Lung (tissue), 11 donors: ENCODE measurements at regions not wholly inside any gene's neighbourhood (a gene's known extent, or its start where the extent isn't known, plus 50 kb on each side); places are given as distances from the start of the nearest gene placed in this dataset.

ENCODE experiments used
- ATAC-seq: fragments of 200-7000 bp; cut with Tn5 transposase; one replicate; pipeline ENCODE4 v1.9.1; 2020; ENCODE audit warnings: moderate number of reproducible peaks; ENCODE audit not compliant: insufficient read depth, low FRiP score
- DNase-seq, 3 donors: peaks; one replicate each; pipeline ENCODE4 v3.0.0-alpha.2; 2013 to 2017
- H3K27ac ChIP-seq, 2 donors: one replicate each; pipeline ENCODE4 v1.5.1; 2013; ENCODE audit warnings: mild to moderate bottlenecking in 2 of 2, moderate library complexity in 2 of 2, control low read depth in 1 of 2, inconsistent platforms in 1 of 2, low read depth in 1 of 2, low read length in 1 of 2
- H3K27me3 ChIP-seq, 3 donors: one replicate each; pipeline ENCODE4 v1.5.1; 2013; ENCODE audit warnings: low read length in 2 of 3; ENCODE audit not compliant: control insufficient read depth in 3 of 3, insufficient read depth in 3 of 3
- H3K36me3 ChIP-seq, 4 donors: one replicate each; pipeline ENCODE4 v1.5.1; 2013; ENCODE audit warnings: low read length in 4 of 4, mild to moderate bottlenecking in 1 of 4, moderate library complexity in 1 of 4; ENCODE audit not compliant: control insufficient read depth in 4 of 4, insufficient read depth in 4 of 4
- H3K4me1 ChIP-seq, 5 donors: one replicate each; pipeline ENCODE4 v1.5.1; 2013; ENCODE audit warnings: low read length in 5 of 5, mild to moderate bottlenecking in 2 of 5, moderate library complexity in 1 of 5; ENCODE audit not compliant: control insufficient read depth in 5 of 5, insufficient read depth in 5 of 5
- H3K4me3 ChIP-seq: one replicate; pipeline ENCODE4 v1.5.1; 2013; ENCODE audit warnings: mild to moderate bottlenecking, control low read depth, moderate library complexity
- H3K9ac ChIP-seq, 2 donors: one replicate each; pipeline ENCODE4 v1.5.1; 2013; ENCODE audit warnings: low read length in 2 of 2, control low read depth in 1 of 2; ENCODE audit not compliant: insufficient read depth in 1 of 2
- H3K9me3 ChIP-seq, 4 donors: one replicate each; pipeline ENCODE4 v1.5.1; 2013; ENCODE audit warnings: low read length in 3 of 4, mild to moderate bottlenecking in 1 of 4, moderate library complexity in 1 of 4; ENCODE audit not compliant: control insufficient read depth in 4 of 4, insufficient read depth in 3 of 4
- CTCF ChIP-seq: IDR thresholded peaks from 2 replicates; pipeline ENCODE4 v1.5.1; 2012; ENCODE audit warnings: mild to moderate bottlenecking; ENCODE audit errors: control extremely low read depth, extremely low read depth
- WGBS, 2 donors: extraction: QIAGEN DNeasy Blood & Tissue Kit; methylation state at CpG; one replicate each; pipeline ENCODE4 v1.1.7; 2013; 5-methylcytosine and 5-hydroxymethylcytosine counted together
- donor health status: control.
- donor health status: control.
- donor health status: Bipolar disorder and iron deficiency.
- donor health status: healthy.
- donor health status: DM: yes; HTN: yes; CAD: no.

GRCh38 chr20:51869002-51869401, 66.7 kb upstream of the SALL4 start:
- no peaks in the 10 kb centered on the region for H3K27me3 ChIP-seq
- TF ChIP-seq CTCF = no peak
- no peak overlapping the region for H3K4me3 ChIP-seq
- WGBS, 2 donors = 88 to 92% methylated on average over 3 of the region's 3 CpGs
- no peaks in the 10 kb centered on the region for H3K4me1 ChIP-seq
- no peak overlapping the region for H3K9ac ChIP-seq
- no peak for ATAC-seq
- H3K27ac ChIP-seq = no peak overlapping the region
- no peaks in the 10 kb centered on the region for H3K9me3 ChIP-seq
- no peaks in the 10 kb centered on the region for H3K36me3 ChIP-seq
- DNase-seq = no peak

GRCh38 chr20:51867251-51867650, 64.9 kb upstream of the SALL4 start:
- H3K27ac ChIP-seq = no peak overlapping the region
- H3K36me3 ChIP-seq = no peaks in the 10 kb centered on the region
- 63 to 78% methylated on average over 3 of the region's 3 CpGs for whole genome bisulfite sequencing, 2 donors
- TF ChIP-seq CTCF = no peak
- H3K9me3 ChIP-seq = no peaks in the 10 kb centered on the region
- H3K27me3 ChIP-seq = no peaks in the 10 kb centered on the region
- no peak for ATAC-seq
- no peak overlapping the region for H3K9ac ChIP-seq
- no peak overlapping the region for H3K4me3 ChIP-seq
- no peak for DNase-seq
- no peaks in the 10 kb centered on the region for H3K4me1 ChIP-seq

GRCh38 chr20:51864967-51865366, 62.6 kb upstream of the SALL4 start:
- WGBS, 2 donors = 94 to 96% methylated on average over 14 of the region's 14 CpGs

More at GRCh38 chr20:51864967-51865366, 62.6 kb upstream of the SALL4 start:
- Histone ChIP-seq H3K27ac (no peak overlapping the region), H3K36me3 (no peaks in the 10 kb centered on the region), H3K4me1 (no peaks in the 10 kb centered on the region), H3K27me3 (no peaks in the 10 kb centered on the region), H3K9me3 (no peaks in the 10 kb centered on the region), H3K9ac (no peak overlapping the region), H3K4me3 (no peak overlapping the region)
- no peak for ATAC-seq
- no peak for TF ChIP-seq CTCF
- no peak for DNase-seq
